ENCODE measurements at regions not wholly inside any gene's neighbourhood (a gene's known extent, or its start where the extent isn't known, plus 50 kb on each side); places are given as distances from the start of the nearest gene placed in this dataset.

GRCh38 chr16:79339863-79340262 lies 260.7 kb downstream of the MAF start:
- TF ChIP-seq CTCF (optimal IDR thresholded peaks at IDR 0.05 in 1 of 3, IDR thresholded peaks at IDR 0.05 in 1 of 3, conservative IDR thresholded peaks at IDR 0.05 in 1 of 3; ENCODE audit: extremely low read depth in 1 of 3, insufficient read depth in 2 of 3, low read length in 3 of 3) (no peak), EZH2 (IDR thresholded peaks at IDR 0.05; ENCODE audit: low read length) (no peak)

Measured in keratinocyte (primary cell).